ENCODE measurements at regions not wholly inside any gene's neighbourhood (a gene's known extent, or its start where the extent isn't known, plus 50 kb on each side); places are given as distances from the start of the nearest gene placed in this dataset.
"Not testable (repeated sequence)": the region's sequence is repeated elsewhere in the genome, so short reads cannot be mapped to it uniquely, and the experiment has no call there.

DNA sequence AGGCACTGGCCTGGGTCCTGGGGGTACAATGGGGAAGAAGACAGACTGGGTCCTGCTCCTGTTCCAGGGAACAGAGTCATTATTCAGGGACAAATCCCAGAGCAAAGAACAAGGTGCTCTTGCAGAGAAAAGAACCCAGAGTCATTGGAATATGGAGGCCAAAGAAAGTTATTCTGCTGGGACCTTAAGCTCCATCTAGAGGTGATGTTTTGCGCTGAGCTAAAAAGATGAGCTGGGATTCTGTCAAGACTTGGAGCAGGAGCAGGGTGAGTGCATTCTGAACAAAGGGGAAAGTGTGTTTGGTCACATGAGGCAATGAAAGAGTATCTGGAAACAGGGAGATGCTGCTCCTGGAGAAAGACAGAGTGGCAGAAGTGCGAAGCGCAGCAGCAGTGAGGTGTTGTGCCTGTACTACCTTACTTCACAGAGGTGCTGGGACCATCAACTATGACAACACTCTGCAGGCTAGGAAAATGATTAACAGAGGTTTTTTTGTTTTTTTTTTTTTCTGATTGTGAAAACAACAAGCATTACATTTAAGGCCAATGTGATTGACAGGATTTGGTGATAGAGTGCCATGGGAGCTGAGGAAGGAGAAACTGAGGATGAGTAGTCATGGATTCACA is 95.3 kb upstream of the TNFSF11 start:
- DNase-seq (ENCODE audit: low read depth) = no peak

DNA sequence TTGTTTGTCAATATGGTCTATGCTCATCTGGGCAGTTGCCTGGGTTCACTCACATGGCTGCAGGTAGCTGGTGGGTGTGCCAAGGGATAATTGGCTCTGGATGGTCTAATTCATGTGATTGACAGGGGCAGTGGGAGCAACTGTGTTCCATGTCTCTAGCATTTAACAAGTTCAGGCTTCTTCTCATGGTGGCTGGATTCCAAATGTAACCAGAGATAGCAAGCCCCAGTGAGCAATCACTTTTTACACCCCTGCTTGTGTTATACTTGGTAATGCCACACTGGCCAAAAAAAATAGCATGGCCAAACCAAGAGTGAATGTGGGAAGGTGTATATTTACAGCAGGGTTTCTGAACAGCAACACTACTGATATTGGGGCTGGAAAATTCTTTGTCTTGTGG is 89.6 kb upstream of the TNFSF11 start:
- DNase-seq (ENCODE audit: low read depth) = no peak

DNA sequence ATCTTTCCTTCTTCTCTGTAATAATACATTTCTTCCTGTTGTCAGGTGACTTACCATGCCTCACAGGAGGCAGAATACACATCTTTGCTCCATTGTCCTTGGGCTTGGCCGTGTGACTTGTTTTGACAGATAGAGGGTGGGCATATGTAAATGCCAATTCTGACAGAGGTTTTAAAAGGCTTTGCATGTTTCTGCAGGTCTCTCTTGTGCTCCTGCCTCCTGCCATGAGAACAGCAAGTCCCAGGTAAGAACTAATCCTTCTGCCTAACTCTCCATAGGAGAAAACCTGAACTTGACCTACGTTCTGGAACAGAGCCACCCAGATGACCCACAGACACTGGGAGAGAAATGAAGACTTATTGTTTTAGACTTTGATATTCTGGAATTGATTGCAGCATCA is 88.7 kb upstream of the TNFSF11 start:
- DNase-seq (ENCODE audit: low read depth) = no peak

DNA sequence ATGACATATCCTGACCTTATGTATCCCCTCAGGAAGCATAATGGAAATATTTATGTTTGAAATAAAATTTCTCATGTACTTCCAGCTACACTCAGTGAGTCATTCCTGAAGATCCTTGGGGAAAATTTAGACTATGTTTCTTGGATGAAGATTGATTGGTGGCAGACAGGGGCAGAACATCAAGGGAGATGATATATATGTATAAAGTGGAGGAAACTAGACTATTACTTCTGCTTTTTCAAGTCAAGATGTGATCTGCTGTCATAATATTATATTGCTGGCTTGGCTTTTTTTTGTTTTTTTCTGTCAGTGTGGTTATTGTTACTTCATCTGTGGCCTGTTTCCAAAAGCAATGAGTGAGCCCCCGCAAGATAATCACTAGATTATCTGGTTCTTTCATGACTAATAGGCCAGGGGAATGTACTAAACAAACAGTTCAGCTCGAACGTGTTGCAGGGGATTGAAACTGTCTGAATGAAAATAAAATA is 87.2 kb upstream of the TNFSF11 start:
- peak; percentile 9 for DNase-seq (ENCODE audit: low read depth)

DNA sequence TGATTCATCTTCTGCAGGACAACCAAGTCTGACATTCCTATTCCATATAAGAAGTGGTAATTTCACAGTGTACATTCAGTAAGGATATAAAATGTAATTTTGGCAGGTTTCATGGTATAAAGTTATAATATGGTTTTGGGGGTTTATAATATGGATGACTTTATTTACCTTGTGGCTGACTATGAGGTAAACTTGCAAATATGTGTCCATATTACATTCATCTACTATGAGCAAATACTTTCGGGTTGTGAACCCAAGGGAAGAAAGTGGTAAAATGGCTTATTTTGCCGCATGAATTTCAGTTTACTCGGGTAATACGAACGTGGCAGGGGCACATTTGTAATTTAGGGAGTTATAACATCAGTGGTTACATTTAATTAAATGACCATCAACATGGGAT is 86.7 kb upstream of the TNFSF11 start:
- DNase-seq (ENCODE audit: low read depth) = no peak

DNA sequence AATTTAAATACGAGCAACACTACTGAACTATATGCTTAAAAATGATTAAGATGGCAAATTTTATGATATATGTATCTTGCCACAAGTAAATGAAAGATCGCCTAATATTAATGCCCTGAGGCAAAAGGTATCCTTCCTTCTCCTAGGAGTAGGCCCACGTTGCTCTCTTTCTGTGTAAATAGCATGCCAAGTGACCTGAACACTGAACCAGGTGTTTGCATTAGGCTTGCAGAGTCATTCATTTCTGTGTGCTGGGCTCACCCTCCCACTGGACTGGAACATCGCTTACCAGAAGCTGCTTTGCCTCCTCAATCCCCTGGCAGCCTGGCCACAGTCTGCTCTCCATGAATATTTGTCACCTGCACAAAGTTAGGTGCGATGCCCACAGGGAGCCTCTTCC is 83.3 kb upstream of the TNFSF11 start:
- no peak for DNase-seq (ENCODE audit: low read depth)

DNA sequence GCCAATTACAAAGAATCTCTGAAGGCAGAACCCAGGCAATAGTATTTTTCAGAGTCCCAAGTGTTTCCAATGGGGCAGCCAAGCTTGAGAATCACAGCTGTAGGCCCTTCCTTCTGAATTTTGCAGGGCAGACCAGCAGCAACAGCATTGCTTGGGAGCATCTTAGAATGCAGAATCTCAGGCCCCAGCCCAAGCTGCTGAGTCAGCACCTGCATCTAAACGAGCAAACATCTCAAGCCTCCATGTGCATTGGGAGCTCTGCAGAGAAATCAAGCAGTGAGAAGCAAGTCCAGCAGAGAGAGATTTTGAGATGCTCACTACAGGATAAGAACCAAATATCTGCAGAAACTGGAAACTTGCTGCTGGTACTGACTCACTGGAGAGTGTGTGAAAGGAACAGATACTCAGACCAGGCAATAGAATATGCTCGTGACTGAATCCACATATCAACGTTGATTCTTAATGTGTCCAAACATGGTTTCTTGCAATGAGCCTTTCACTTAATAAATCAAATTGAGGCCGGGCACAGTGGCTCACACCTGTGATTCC is 81.5 kb upstream of the TNFSF11 start:
- DNase-seq (ENCODE audit: low read depth) = no peak

DNA sequence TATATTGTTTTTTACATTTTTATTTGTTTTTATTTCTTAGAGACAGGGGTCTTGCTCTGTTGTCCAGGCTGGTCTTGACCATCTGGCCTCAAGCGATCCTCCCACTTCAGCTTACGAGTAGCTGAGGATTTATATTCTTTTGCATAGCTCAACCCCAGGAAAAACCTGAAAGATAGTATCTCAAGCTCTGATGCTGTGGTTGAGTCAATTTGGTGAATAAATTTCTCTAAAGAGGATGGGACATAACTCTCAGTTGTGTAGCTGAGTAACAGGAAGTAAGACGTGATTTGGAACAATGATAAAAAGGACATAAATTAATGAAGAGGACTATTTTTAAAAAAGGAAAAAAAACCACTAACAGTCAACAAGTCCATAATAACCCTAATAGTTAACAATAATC is 79.8 kb upstream of the TNFSF11 start:
- no peak for DNase-seq (ENCODE audit: low read depth)

DNA sequence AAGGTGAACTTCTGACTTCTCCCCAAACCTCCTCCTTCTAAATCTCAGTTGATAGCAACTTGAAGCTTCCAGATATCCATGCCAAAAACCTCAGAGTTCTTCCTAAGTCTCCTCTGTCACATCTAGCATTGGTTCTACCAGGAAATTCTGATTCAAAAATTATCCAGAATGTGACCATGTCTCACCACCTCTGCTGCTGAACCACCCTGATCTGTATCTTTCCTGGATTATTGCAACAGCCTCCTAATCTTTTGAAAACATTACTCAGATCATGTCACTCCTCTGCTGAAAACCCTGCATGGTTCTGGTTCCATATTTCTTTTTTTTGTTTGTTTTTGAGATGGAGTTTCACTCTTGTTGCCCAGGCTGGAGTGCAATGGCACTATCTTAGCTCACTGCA is 78.7 kb upstream of the TNFSF11 start:
- no peak for DNase-seq (ENCODE audit: low read depth)

DNA sequence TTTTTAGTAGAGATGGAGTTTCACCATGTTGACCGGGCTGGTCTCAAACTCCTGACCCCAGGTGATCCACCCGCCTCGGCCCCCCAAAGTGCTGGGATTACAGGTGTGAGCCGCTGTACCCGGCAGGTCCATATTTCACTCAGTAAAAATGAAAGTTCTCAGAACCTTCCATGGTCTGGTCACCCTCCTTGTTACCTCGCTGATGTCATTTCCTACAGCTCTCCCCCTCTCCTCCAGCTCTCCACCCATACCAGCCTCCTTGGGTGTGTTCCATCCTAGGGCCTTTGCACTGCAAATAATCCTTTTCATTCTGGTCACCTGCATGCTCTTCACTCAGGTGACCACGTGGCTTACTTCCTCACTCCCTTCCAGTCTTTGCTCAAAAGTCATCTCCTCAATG is 78.2 kb upstream of the TNFSF11 start:
- no peak for DNase-seq (ENCODE audit: low read depth)

DNA sequence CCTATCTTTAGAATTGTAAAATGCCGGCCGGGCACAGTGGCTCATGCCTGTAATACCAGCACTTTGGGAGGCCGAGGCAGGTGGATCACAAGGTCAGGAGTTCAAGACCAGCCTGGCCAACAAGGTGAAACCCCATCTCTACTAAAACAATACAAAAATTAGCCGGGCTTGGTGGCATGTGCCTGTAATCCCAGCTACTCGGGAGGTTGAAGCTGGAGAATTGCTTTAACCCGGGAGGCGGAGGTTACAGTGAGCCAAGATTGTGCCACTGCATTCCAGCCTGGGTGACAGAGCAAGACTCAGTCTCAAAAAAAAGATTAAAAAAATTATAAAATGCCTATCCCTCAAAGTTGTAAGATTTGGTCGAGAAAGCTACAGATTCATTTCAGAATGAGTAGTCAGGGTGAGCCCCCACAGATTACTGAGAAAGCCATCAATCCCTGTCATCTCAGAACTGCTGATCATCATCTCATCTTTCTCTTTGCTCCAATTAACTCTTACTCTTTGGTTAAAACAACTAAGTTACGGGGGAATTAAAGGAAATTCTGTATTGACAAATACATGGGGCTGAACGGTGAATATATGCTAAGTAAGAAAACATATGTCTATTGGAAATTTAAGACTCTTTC is 76.9 kb upstream of the TNFSF11 start:
- DNase-seq (ENCODE audit: low read depth) = not testable (repeated sequence)

DNA sequence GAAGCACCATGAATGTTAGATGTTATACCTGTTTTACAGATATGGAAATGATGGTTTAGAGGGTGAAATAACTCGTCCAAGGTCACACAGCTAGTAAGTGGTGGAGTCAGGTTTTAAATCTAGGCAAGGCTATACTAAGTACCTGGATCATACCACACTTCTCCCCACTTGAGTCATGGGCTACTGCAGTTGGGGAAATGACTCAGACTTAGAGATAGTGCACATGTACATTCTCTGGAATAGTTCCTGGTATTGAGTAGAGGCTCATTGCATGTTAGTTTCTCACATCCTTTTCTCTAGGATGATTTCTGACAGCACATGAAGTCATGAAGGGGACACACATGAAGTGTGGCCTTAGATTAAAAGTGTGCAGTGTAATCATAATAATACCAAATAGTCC is 76.2 kb upstream of the TNFSF11 start:
- DNase-seq (ENCODE audit: low read depth) = no peak

DNA sequence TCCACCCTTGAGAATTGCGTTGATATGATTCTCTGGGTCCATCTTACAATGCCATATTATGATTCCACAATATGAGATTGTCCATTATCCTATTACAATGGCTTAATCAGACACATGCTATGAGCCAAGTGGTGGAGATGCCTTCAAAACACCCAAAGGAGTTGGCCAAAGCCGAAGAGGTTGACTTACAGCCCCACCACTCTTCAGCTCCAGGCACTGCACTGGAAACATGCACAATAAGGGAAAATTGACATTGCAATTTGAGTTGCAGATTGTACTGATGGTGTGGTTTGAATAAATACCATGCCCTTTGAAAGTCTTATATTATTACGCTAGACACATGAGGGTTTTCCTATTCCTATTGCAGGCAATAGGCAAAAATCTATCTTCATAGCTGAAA is 75.4 kb upstream of the TNFSF11 start:
- no peak for DNase-seq (ENCODE audit: low read depth)
